ENCODE measurements at regions not wholly inside any gene's neighbourhood (a gene's known extent, or its start where the extent isn't known, plus 50 kb on each side); places are given as distances from the start of the nearest gene placed in this dataset.

GRCh38 chrX:13373431-13374187 lies 53.8 kb upstream of the ATXN3L start:
- TF ChIP-seq CTCF (IDR thresholded peaks at IDR 0.05) (no peak), POLR2AphosphoS5 (IDR thresholded peaks at IDR 0.05) (no peak), POLR2A (IDR thresholded peaks at IDR 0.05) (no peak)
